Osteoblast (primary cell): ENCODE measurements at regions not wholly inside any gene's neighbourhood (a gene's known extent, or its start where the extent isn't known, plus 50 kb on each side); places are given as distances from the start of the nearest gene placed in this dataset.

Source experiments
- DNase-seq: peaks from one replicate; pipeline ENCODE4 v3.0.0; 2011; ENCODE audit warnings: low spot score, mixed read lengths; ENCODE audit not compliant: insufficient read length; ENCODE audit errors: missing footprints
- H2AFZ ChIP-seq: 2 replicates; pipeline ENCODE4 v1.6.0; 2011; ENCODE audit warnings: mild to moderate bottlenecking, low read length
- H3K27ac ChIP-seq: 2 replicates; pipeline ENCODE4 v1.5.1; 2011; ENCODE audit warnings: mild to moderate bottlenecking, low read depth, low read length, moderate library complexity
- H3K27me3 ChIP-seq: 2 replicates; pipeline ENCODE4 v1.6.0; 2012; ENCODE audit warnings: mild to moderate bottlenecking, control low read depth, inconsistent platforms, low read length, moderate library complexity; ENCODE audit not compliant: insufficient read depth
- H3K36me3 ChIP-seq: 2 replicates; pipeline ENCODE4 v1.5.1; 2011; ENCODE audit warnings: mild to moderate bottlenecking, low read length, control low read depth, moderate library complexity; ENCODE audit not compliant: insufficient read depth
- H3K4me1 ChIP-seq: 2 replicates; pipeline ENCODE4 v1.5.1; 2011; ENCODE audit warnings: mild to moderate bottlenecking, low read length, control low read depth, moderate library complexity; ENCODE audit not compliant: insufficient read depth
- H3K4me2 ChIP-seq: 2 replicates; pipeline ENCODE4 v1.6.0; 2011; ENCODE audit warnings: mild to moderate bottlenecking, low read length; ENCODE audit not compliant: insufficient read depth
- H3K4me3 ChIP-seq: fragments of 200-600 bp; sonication (generic); 3 replicates; pipeline ENCODE4 v1.5.1; 2012; ENCODE audit warnings: mild to moderate bottlenecking, low read length, inconsistent platforms; ENCODE audit not compliant: insufficient read depth
- H3K79me2 ChIP-seq: 2 replicates; pipeline ENCODE4 v1.6.0; 2012; ENCODE audit warnings: mild to moderate bottlenecking, low read length, control low read depth, inconsistent platforms; ENCODE audit not compliant: insufficient read depth
- H3K9me3 ChIP-seq: 2 replicates; pipeline ENCODE4 v1.5.1; 2011; ENCODE audit warnings: low read depth, low read length, control low read depth
- H4K20me1 ChIP-seq: 2 replicates; pipeline ENCODE4 v1.6.0; 2012; ENCODE audit warnings: mild to moderate bottlenecking, low read length, control low read depth; ENCODE audit not compliant: insufficient read depth
- TF ChIP-seq, protein P1 (sequence below): IDR thresholded peaks from 2 replicates; pipeline ENCODE4 v1.5.1; 2011; ENCODE audit warnings: mild to moderate bottlenecking, low read depth, low read length, moderate library complexity; ENCODE audit errors: extremely low read depth

DNA sequence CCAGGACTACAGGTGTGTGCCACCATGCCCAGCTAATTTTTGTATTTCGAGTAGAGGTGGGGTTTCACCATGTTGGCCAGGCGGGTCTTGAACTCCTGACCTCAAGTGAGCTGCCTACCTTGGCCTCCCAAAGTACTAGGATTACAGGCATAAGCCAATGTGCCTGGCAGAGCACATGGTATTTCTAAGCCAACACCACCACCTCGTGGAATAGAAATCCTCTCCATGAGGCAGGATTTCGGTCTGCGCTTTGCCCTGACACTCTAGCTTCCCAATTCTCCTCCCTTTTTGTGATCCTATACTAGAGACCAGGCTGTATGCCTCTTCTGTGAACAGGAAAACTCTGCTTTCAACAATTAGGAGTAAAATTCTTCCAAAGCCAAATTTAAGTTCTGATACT, 372.2 kb downstream of the VGLL3 start:
- Histone ChIP-seq H3K4me2 (no peak overlapping the region), H3K4me3 (no peak overlapping the region), H3K9me3 (no peaks in the 10 kb centered on the region), H3K27me3 (no peaks in the 10 kb centered on the region), H3K27ac (no peak overlapping the region), H3K36me3 (no peaks in the 10 kb centered on the region), H3K4me1 (no peaks in the 10 kb centered on the region), H3K79me2 (no peaks in the 10 kb centered on the region), H4K20me1 (no peaks in the 10 kb centered on the region), H2AFZ (no peak overlapping the region)
- TF ChIP-seq, protein P1, sequence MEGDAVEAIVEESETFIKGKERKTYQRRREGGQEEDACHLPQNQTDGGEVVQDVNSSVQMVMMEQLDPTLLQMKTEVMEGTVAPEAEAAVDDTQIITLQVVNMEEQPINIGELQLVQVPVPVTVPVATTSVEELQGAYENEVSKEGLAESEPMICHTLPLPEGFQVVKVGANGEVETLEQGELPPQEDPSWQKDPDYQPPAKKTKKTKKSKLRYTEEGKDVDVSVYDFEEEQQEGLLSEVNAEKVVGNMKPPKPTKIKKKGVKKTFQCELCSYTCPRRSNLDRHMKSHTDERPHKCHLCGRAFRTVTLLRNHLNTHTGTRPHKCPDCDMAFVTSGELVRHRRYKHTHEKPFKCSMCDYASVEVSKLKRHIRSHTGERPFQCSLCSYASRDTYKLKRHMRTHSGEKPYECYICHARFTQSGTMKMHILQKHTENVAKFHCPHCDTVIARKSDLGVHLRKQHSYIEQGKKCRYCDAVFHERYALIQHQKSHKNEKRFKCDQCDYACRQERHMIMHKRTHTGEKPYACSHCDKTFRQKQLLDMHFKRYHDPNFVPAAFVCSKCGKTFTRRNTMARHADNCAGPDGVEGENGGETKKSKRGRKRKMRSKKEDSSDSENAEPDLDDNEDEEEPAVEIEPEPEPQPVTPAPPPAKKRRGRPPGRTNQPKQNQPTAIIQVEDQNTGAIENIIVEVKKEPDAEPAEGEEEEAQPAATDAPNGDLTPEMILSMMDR: no peak
- no peak for DNase-seq

DNA sequence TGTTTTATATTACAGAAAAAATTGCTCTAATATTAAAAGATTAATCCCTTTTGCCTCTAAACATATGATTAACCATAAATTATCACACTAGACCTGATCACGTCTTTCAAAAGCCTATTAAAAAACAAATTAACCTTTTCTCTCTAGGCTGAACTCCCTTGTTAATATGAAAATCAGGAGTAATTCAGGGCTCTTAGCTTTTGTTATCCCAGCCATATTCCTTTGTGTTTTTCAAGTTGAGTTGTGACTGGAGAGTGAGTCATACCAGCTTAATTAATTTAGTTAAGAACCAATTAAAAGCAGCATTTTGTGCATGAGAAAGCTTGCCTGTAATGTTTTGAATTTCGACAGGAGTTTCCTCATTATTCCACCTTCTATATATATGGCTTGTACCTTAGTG, 385.8 kb downstream of the VGLL3 start:
- no peaks in the 10 kb centered on the region for H3K9me3 ChIP-seq

DNA sequence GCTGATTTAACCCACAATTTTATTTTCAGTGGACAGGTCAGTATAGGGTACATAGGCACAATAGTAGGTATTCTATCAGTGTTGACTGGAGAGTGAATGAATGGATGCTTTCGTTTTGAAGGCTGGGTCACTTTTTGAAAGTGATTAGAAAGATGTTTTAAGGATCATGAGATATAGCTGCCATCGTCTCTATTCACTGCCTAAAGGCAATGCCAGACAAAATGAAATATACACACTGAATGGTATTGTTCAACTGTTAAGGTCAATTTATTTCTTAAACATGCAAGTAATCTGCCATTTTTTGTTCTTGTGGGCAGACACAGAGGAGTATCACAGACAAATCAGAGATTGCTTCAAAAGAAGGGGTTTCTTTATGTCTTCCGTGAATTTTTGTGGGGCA, 395.3 kb downstream of the VGLL3 start:
- H3K27me3 ChIP-seq: no peaks in the 10 kb centered on the region
- no peaks in the 10 kb centered on the region for H3K36me3 ChIP-seq
- H3K79me2 ChIP-seq: no peaks in the 10 kb centered on the region
- no peak overlapping the region for H3K4me3 ChIP-seq
- H3K27ac ChIP-seq: no peak overlapping the region
- no peaks in the 10 kb centered on the region for H3K4me1 ChIP-seq
- TF ChIP-seq, protein P1: no peak
- DNase-seq: peak; percentile 51
- H2AFZ ChIP-seq: no peak overlapping the region
- no peaks in the 10 kb centered on the region for H4K20me1 ChIP-seq
- no peaks in the 10 kb centered on the region for H3K9me3 ChIP-seq
- H3K4me2 ChIP-seq: no peak overlapping the region

More for the DNA sequence above, 385.8 kb downstream of the VGLL3 start:
- Histone ChIP-seq H3K36me3 (no peaks in the 10 kb centered on the region), H2AFZ (no peak overlapping the region), H4K20me1 (no peaks in the 10 kb centered on the region), H3K27me3 (no peaks in the 10 kb centered on the region), H3K79me2 (no peaks in the 10 kb centered on the region), H3K4me3 (no peak overlapping the region), H3K4me1 (no peaks in the 10 kb centered on the region), H3K4me2 (no peak overlapping the region), H3K27ac (no peak overlapping the region)
- TF ChIP-seq, protein P1: no peak
- no peak for DNase-seq

DNA sequence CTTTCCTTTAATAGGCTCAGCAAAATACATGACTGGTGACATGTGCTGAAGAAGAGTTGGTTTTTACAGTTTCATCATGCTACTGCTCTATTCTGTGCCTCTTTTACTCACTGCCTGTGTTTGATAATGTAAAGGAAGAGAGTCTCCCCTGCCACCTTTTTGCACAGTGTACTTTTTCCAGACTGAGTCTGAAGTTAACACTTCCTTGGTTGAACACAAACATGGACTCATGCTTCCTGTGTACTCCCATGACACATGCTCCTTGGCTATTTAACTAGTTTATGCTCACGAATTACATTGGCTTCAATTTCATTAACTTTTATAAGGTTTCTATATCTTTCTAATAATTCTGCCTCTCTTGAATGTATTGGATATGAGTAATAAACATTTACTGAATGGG, 396.1 kb downstream of the VGLL3 start:
- Histone ChIP-seq H3K4me1 (no peaks in the 10 kb centered on the region), H3K4me2 (no peak overlapping the region), H4K20me1 (no peaks in the 10 kb centered on the region), H3K9me3 (no peaks in the 10 kb centered on the region), H3K79me2 (no peaks in the 10 kb centered on the region), H2AFZ (no peak overlapping the region), H3K4me3 (no peak overlapping the region), H3K36me3 (no peaks in the 10 kb centered on the region), H3K27ac (no peak overlapping the region), H3K27me3 (no peaks in the 10 kb centered on the region)
- TF ChIP-seq, protein P1: no peak
- DNase-seq: no peak
